Keratinocyte (primary cell): ENCODE measurements at regions not wholly inside any gene's neighbourhood (a gene's known extent, or its start where the extent isn't known, plus 50 kb on each side); places are given as distances from the start of the nearest gene placed in this dataset.

ENCODE experiments used
- EZH2 ChIP-seq: IDR thresholded peaks from one replicate; pipeline ENCODE4 v1.6.1; 2012; ENCODE audit warnings: inconsistent platforms, mild to moderate bottlenecking, low read length, moderate library complexity
- TF ChIP-seq, protein P1 (sequence below), 3 experiments: IDR thresholded peaks in 1 of 3; conservative IDR thresholded peaks in 1 of 3; optimal IDR thresholded peaks in 1 of 3; 2 replicates in 2 of 3; 3 replicates in 1 of 3; pipeline versions ENCODE3 to v1.5.1; 2011; ENCODE audit warnings: low read length in 3 of 3, mild to moderate bottlenecking in 3 of 3, moderate library complexity in 2 of 3, control low read depth in 1 of 3, inconsistent platforms in 1 of 3; ENCODE audit not compliant: insufficient read depth in 2 of 3; ENCODE audit errors: extremely low read depth in 1 of 3

DNA sequence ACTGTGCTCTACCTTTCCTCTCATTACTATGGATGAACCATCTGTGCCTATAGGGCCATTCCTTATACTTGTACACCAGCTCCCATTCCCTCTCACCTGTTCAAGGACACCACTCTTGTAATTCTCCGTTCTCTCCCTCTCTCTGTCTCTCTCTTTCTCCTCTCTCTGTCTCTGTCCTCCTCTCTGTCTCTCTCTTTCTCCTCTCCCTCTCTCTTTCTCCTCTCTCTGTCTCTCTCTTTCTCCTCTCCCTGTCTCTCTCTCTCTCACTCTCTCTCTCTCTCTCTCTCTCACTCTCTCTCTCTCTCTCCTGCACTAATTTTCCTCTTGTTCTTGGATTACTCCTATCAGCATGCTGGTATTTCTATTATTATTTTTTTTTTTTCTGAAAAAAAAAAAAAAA lies 78.9 kb upstream of the RMDN2 start:
- TF ChIP-seq, protein P1, sequence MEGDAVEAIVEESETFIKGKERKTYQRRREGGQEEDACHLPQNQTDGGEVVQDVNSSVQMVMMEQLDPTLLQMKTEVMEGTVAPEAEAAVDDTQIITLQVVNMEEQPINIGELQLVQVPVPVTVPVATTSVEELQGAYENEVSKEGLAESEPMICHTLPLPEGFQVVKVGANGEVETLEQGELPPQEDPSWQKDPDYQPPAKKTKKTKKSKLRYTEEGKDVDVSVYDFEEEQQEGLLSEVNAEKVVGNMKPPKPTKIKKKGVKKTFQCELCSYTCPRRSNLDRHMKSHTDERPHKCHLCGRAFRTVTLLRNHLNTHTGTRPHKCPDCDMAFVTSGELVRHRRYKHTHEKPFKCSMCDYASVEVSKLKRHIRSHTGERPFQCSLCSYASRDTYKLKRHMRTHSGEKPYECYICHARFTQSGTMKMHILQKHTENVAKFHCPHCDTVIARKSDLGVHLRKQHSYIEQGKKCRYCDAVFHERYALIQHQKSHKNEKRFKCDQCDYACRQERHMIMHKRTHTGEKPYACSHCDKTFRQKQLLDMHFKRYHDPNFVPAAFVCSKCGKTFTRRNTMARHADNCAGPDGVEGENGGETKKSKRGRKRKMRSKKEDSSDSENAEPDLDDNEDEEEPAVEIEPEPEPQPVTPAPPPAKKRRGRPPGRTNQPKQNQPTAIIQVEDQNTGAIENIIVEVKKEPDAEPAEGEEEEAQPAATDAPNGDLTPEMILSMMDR (optimal IDR thresholded peaks at IDR 0.05 in 1 of 3, IDR thresholded peaks at IDR 0.05 in 1 of 3, conservative IDR thresholded peaks at IDR 0.05 in 1 of 3; ENCODE audit: extremely low read depth in 1 of 3, insufficient read depth in 2 of 3, low read length in 3 of 3) = no peak
- no peak for TF ChIP-seq EZH2
